CD8-positive, alpha-beta memory T cell (primary cell): ENCODE measurements at regions not wholly inside any gene's neighbourhood (a gene's known extent, or its start where the extent isn't known, plus 50 kb on each side); places are given as distances from the start of the nearest gene placed in this dataset.
"Not testable (repeated sequence)": the region's sequence is repeated elsewhere in the genome, so short reads cannot be mapped to it uniquely, and the experiment has no call there.

Source experiments
- CTCF ChIA-PET: fragments of 350-600 bp; sonication (Branson Sonifier 250); formaldehyde crosslinking; loops from one replicate; lab custom pipeline; 2021; ENCODE audit warnings: antibody characterized with exemption; lab: Charles Lee
- POLR2A ChIA-PET: fragments of 350-600 bp; sonication (Branson Sonifier 250); formaldehyde crosslinking; loops from one replicate; lab custom pipeline; 2021; ENCODE audit warnings: antibody characterized with exemption; lab: Charles Lee
- DNase-seq, 5 donors: peaks; one replicate each; pipeline versions ENCODE4 v3.0.0 to v3.0.0-alpha.2; 2020 to 2022; ENCODE audit warnings: mixed read lengths in 1 of 5
- H3K27ac ChIP-seq: one replicate; pipeline ENCODE4 v1.7.0; 2013; ENCODE audit warnings: low read depth, mild to moderate bottlenecking, low read length, moderate library complexity
- H3K27me3 ChIP-seq: 2 replicates; pipeline ENCODE4 v1.7.0; 2013; ENCODE audit warnings: low read length, mild to moderate bottlenecking; ENCODE audit not compliant: insufficient read depth, poor library complexity, severe bottlenecking
- H3K36me3 ChIP-seq: 2 replicates; pipeline ENCODE4 v1.7.0; 2013; ENCODE audit warnings: mild to moderate bottlenecking, low read length, moderate library complexity; ENCODE audit not compliant: insufficient read depth
- H3K4me1 ChIP-seq: 2 replicates; pipeline ENCODE4 v1.7.0; 2013; ENCODE audit warnings: mild to moderate bottlenecking, low read length, moderate library complexity; ENCODE audit not compliant: insufficient read depth
- H3K4me3 ChIP-seq: 2 replicates; pipeline ENCODE4 v1.7.0; 2013; ENCODE audit warnings: mild to moderate bottlenecking, low read length
- H3K9me3 ChIP-seq: 2 replicates; pipeline ENCODE4 v1.7.0; 2013; ENCODE audit warnings: mild to moderate bottlenecking, low read length
- H3K27ac Mint-ChIP-seq, 8 donors: one replicate each; pipeline ENCODE4 v1.8.0; 2020 to 2021; ENCODE audit warnings: mixed read lengths in 8 of 8, mild to moderate bottlenecking in 6 of 8, inconsistent platforms in 3 of 8, moderate library complexity in 3 of 8
- H3K27me3 Mint-ChIP-seq, 2 donors: one replicate each; pipeline ENCODE4 v1.8.0; 2020 to 2021; ENCODE audit warnings: mixed read lengths in 2 of 2, mild to moderate bottlenecking in 1 of 2, moderate library complexity in 1 of 2
- H3K36me3 Mint-ChIP-seq, 3 donors: one replicate each; pipeline ENCODE4 v1.8.0; 2020 to 2021; ENCODE audit warnings: mixed read lengths in 3 of 3, inconsistent platforms in 1 of 3, mild to moderate bottlenecking in 1 of 3
- H3K4me1 Mint-ChIP-seq, 3 donors: one replicate each; pipeline ENCODE4 v1.8.0; 2020 to 2021; ENCODE audit warnings: mixed read lengths in 3 of 3, inconsistent platforms in 1 of 3, mild to moderate bottlenecking in 1 of 3
- H3K4me3 Mint-ChIP-seq, 7 donors: one replicate each; pipeline ENCODE4 v1.8.0; 2020 to 2021; ENCODE audit warnings: mixed read lengths in 7 of 7, mild to moderate bottlenecking in 6 of 7, moderate library complexity in 4 of 7, inconsistent platforms in 2 of 7
- H3K9me3 Mint-ChIP-seq, 5 donors: one replicate each; pipeline ENCODE4 v1.8.0; 2020 to 2022; ENCODE audit warnings: mixed read lengths in 5 of 5, mild to moderate bottlenecking in 3 of 5, moderate library complexity in 2 of 5, inconsistent platforms in 1 of 5

- H3K36me3 ChIP-seq, H3K27me3 ChIP-seq, H3K4me3 ChIP-seq, H3K9me3 Mint-ChIP-seq, H3K27ac ChIP-seq, H3K36me3 Mint-ChIP-seq, POLR2A ChIA-PET, DNase-seq, H3K4me1 ChIP-seq, CTCF ChIA-PET, H3K4me1 Mint-ChIP-seq, H3K9me3 ChIP-seq, H3K4me3 Mint-ChIP-seq: not testable (repeated sequence)
- Mint-ChIP-seq H3K27me3 (peaks cover 5 to 11% of the 10 kb centered on the region in 2 donors), H3K27ac (peak overlapping the region in 1 of 8 donors; percentile 35)
Observed at GRCh38 chr3:130029531-130030289, 51.9 kb upstream of the ALG1L2 start.
